ENCODE measurements at regions not wholly inside any gene's neighbourhood (a gene's known extent, or its start where the extent isn't known, plus 50 kb on each side); places are given as distances from the start of the nearest gene placed in this dataset.

- Histone ChIP-seq H3K23ac (ENCODE audit: low read length) (no peak overlapping the region), H2AFZ (ENCODE audit: insufficient read depth, low read length, poor library complexity) (no peak overlapping the region), H3K9ac (ENCODE audit: low read length) (no peak overlapping the region), H3K4me1 (ENCODE audit: control insufficient read depth in 1 of 2, insufficient read depth in 2 of 2, low read length in 2 of 2) (no peaks in the 10 kb centered on the region), H3K4me2 (ENCODE audit: low read length) (no peak overlapping the region), H2BK120ac (ENCODE audit: insufficient read depth, low read length, poor library complexity) (no peak overlapping the region), H3K18ac (ENCODE audit: low read length) (no peak overlapping the region), H3K14ac (ENCODE audit: low read length) (no peak overlapping the region), H3K4me3 (ENCODE audit: low read depth, low read length) (no peak overlapping the region), H3K79me2 (ENCODE audit: control insufficient read depth, insufficient read depth, low read length, poor library complexity) (no peaks in the 10 kb centered on the region), H4K8ac (ENCODE audit: low read depth, low read length) (no peak overlapping the region), H3K27me3 (ENCODE audit: insufficient read depth, low read length) (no peaks in the 10 kb centered on the region), H3K4ac (ENCODE audit: low read depth, low read length) (no peak overlapping the region), H3K27ac (ENCODE audit: low read depth, low read length) (no peak overlapping the region), H4K91ac (ENCODE audit: low read depth, low read length) (no peak overlapping the region), H3K79me1 (ENCODE audit: low read length) (no peaks in the 10 kb centered on the region), H3K9me3 (ENCODE audit: insufficient read depth, low read depth, low read length) (peaks cover 27% of the 10 kb centered on the region), H3K36me3 (ENCODE audit: control insufficient read depth in 1 of 2, insufficient read depth in 2 of 2, low read length in 2 of 2) (no peaks in the 10 kb centered on the region), H4K12ac (ENCODE audit: low read depth, low read length) (no peak overlapping the region), H2AK5ac (ENCODE audit: low read length) (no peak overlapping the region), H2BK5ac (ENCODE audit: low read depth, low read length, poor library complexity) (no peak overlapping the region), H2BK12ac (ENCODE audit: low read length) (no peak overlapping the region)
- DNase-seq: no peak
- no CpG with 5 or more reads among the region's 2 CpGs for WGBS (ENCODE audit: extremely low coverage, insufficient coverage, insufficient read length)
These were observed 1261.2 kb downstream of the TMEM121 start for GRCh38 chr14:106787626-106788025.

- no peak for DNase-seq
- no peak overlapping the region for H3K4me2 ChIP-seq (ENCODE audit: low read length)
- H3K27ac ChIP-seq (ENCODE audit: low read depth, low read length): no peak overlapping the region
- H3K4ac ChIP-seq (ENCODE audit: low read depth, low read length): no peak overlapping the region
- no peaks in the 10 kb centered on the region for H3K79me1 ChIP-seq (ENCODE audit: low read length)
- H2AFZ ChIP-seq (ENCODE audit: insufficient read depth, low read length, poor library complexity): no peak overlapping the region
- no peak overlapping the region for H2AK5ac ChIP-seq (ENCODE audit: low read length)
- peaks cover 30% of the 10 kb centered on the region for H3K9me3 ChIP-seq (ENCODE audit: insufficient read depth, low read depth, low read length)
- H3K23ac ChIP-seq (ENCODE audit: low read length): no peak overlapping the region
- H3K79me2 ChIP-seq (ENCODE audit: control insufficient read depth, insufficient read depth, low read length, poor library complexity): no peaks in the 10 kb centered on the region
- H4K12ac ChIP-seq (ENCODE audit: low read depth, low read length): no peak overlapping the region
- no peak overlapping the region for H4K8ac ChIP-seq (ENCODE audit: low read depth, low read length)
- no peak overlapping the region for H3K4me3 ChIP-seq (ENCODE audit: low read depth, low read length)
- H2BK12ac ChIP-seq (ENCODE audit: low read length): no peak overlapping the region
- no peak overlapping the region for H3K18ac ChIP-seq (ENCODE audit: low read length)
- no peak overlapping the region for H3K14ac ChIP-seq (ENCODE audit: low read length)
- WGBS (ENCODE audit: extremely low coverage, insufficient coverage, insufficient read length): no CpG with 5 or more reads among the region's 6 CpGs
- H3K27me3 ChIP-seq (ENCODE audit: insufficient read depth, low read length): no peaks in the 10 kb centered on the region
- no peaks in the 10 kb centered on the region for H3K36me3 ChIP-seq (ENCODE audit: control insufficient read depth in 1 of 2, insufficient read depth in 2 of 2, low read length in 2 of 2)
- no peak overlapping the region for H2BK5ac ChIP-seq (ENCODE audit: low read depth, low read length, poor library complexity)
- H2BK120ac ChIP-seq (ENCODE audit: insufficient read depth, low read length, poor library complexity): no peak overlapping the region
- no peak overlapping the region for H4K91ac ChIP-seq (ENCODE audit: low read depth, low read length)
- no peak overlapping the region for H3K9ac ChIP-seq (ENCODE audit: low read length)
- no peaks in the 10 kb centered on the region for H3K4me1 ChIP-seq (ENCODE audit: control insufficient read depth in 1 of 2, insufficient read depth in 2 of 2, low read length in 2 of 2)
These were observed 1262.2 kb downstream of the TMEM121 start for GRCh38 chr14:106788534-106788933.

GRCh38 chr14:106789318-106789717 lies 1262.9 kb downstream of the TMEM121 start:
- Histone ChIP-seq H3K79me1 (ENCODE audit: low read length) (no peaks in the 10 kb centered on the region), H2AFZ (ENCODE audit: insufficient read depth, low read length, poor library complexity) (no peak overlapping the region), H2BK120ac (ENCODE audit: insufficient read depth, low read length, poor library complexity) (no peak overlapping the region), H2BK12ac (ENCODE audit: low read length) (no peak overlapping the region), H4K91ac (ENCODE audit: low read depth, low read length) (no peak overlapping the region), H3K27me3 (ENCODE audit: insufficient read depth, low read length) (no peaks in the 10 kb centered on the region), H3K9ac (ENCODE audit: low read length) (no peak overlapping the region), H3K4me1 (ENCODE audit: control insufficient read depth in 1 of 2, insufficient read depth in 2 of 2, low read length in 2 of 2) (no peaks in the 10 kb centered on the region), H3K23ac (ENCODE audit: low read length) (no peak overlapping the region), H3K14ac (ENCODE audit: low read length) (no peak overlapping the region), H3K9me3 (ENCODE audit: insufficient read depth, low read depth, low read length) (peaks cover 25% of the 10 kb centered on the region), H4K12ac (ENCODE audit: low read depth, low read length) (no peak overlapping the region), H3K36me3 (ENCODE audit: control insufficient read depth in 1 of 2, insufficient read depth in 2 of 2, low read length in 2 of 2) (no peaks in the 10 kb centered on the region), H3K4me3 (ENCODE audit: low read depth, low read length) (no peak overlapping the region), H3K79me2 (ENCODE audit: control insufficient read depth, insufficient read depth, low read length, poor library complexity) (no peaks in the 10 kb centered on the region), H2AK5ac (ENCODE audit: low read length) (no peak overlapping the region), H3K18ac (ENCODE audit: low read length) (no peak overlapping the region), H2BK5ac (ENCODE audit: low read depth, low read length, poor library complexity) (no peak overlapping the region), H3K27ac (ENCODE audit: low read depth, low read length) (no peak overlapping the region), H4K8ac (ENCODE audit: low read depth, low read length) (no peak overlapping the region), H3K4me2 (ENCODE audit: low read length) (no peak overlapping the region), H3K4ac (ENCODE audit: low read depth, low read length) (no peak overlapping the region)
- no peak for DNase-seq
- no CpG with 5 or more reads among the region's 3 CpGs for WGBS (ENCODE audit: extremely low coverage, insufficient coverage, insufficient read length)

DNA sequence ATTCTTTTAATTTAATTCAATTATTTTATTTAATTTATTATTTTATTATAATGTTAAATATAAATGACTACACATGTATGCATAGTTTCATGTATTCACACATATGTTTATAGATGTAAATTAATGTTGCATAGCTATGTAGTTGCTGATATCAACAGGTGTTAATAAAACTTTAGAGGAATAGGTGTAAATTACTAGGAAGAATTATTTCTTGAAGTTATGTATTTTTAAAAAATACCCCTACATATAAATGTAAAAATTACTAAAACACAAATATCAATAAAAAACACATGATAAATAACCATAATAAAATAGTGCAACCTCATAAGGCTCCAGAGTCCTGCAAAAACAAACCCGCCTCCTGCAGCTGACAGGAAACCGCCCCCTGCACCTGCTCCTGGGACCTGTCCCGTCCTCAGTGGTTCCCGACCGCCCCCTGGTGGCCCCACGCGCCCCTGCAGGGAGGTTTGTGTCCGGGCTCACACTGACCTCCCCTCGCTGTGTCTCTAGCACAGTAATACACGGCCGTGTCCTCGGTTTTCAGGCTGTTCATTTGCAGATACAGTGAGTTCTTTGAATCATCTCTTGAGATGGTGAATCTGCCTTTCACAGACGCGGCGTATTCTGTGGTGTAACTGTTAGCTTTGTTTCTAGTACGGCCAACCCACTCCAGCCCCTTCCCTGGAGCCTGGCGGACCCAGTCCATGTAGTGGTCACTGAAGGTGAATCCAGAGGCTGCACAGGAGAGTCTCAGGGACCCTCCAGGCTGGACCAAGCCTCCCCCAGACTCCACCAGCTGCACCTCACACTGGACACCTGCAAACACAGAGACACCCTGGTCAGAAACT lies 1264.0 kb downstream of the TMEM121 start:
- no peak overlapping the region for H3K9ac ChIP-seq (ENCODE audit: low read length)
- H2AFZ ChIP-seq (ENCODE audit: insufficient read depth, low read length, poor library complexity): no peak overlapping the region
- no peak overlapping the region for H4K91ac ChIP-seq (ENCODE audit: low read depth, low read length)
- no peak overlapping the region for H3K4ac ChIP-seq (ENCODE audit: low read depth, low read length)
- H2BK120ac ChIP-seq (ENCODE audit: insufficient read depth, low read length, poor library complexity): no peak overlapping the region
- no CpG with 5 or more reads among the region's 17 CpGs for WGBS (ENCODE audit: extremely low coverage, insufficient coverage, insufficient read length)
- H4K8ac ChIP-seq (ENCODE audit: low read depth, low read length): no peak overlapping the region
- peaks cover 21% of the 10 kb centered on the region for H3K9me3 ChIP-seq (ENCODE audit: insufficient read depth, low read depth, low read length)
- H3K14ac ChIP-seq (ENCODE audit: low read length): no peak overlapping the region
- no peak overlapping the region for H3K27ac ChIP-seq (ENCODE audit: low read depth, low read length)
- H3K27me3 ChIP-seq (ENCODE audit: insufficient read depth, low read length): no peaks in the 10 kb centered on the region
- H3K23ac ChIP-seq (ENCODE audit: low read length): no peak overlapping the region
- H3K18ac ChIP-seq (ENCODE audit: low read length): no peak overlapping the region
- DNase-seq: peak; percentile 17 to 49
- no peak overlapping the region for H2AK5ac ChIP-seq (ENCODE audit: low read length)
- H3K79me1 ChIP-seq (ENCODE audit: low read length): no peaks in the 10 kb centered on the region
- no peak overlapping the region for H3K4me3 ChIP-seq (ENCODE audit: low read depth, low read length)
- no peaks in the 10 kb centered on the region for H3K36me3 ChIP-seq (ENCODE audit: control insufficient read depth in 1 of 2, insufficient read depth in 2 of 2, low read length in 2 of 2)
- H3K79me2 ChIP-seq (ENCODE audit: control insufficient read depth, insufficient read depth, low read length, poor library complexity): no peaks in the 10 kb centered on the region
- no peaks in the 10 kb centered on the region for H3K4me1 ChIP-seq (ENCODE audit: control insufficient read depth in 1 of 2, insufficient read depth in 2 of 2, low read length in 2 of 2)
- H3K4me2 ChIP-seq (ENCODE audit: low read length): no peak overlapping the region
- H4K12ac ChIP-seq (ENCODE audit: low read depth, low read length): no peak overlapping the region
- H2BK12ac ChIP-seq (ENCODE audit: low read length): no peak overlapping the region
- H2BK5ac ChIP-seq (ENCODE audit: low read depth, low read length, poor library complexity): no peak overlapping the region
